Loucy (cell line): ENCODE measurements at regions not wholly inside any gene's neighbourhood (a gene's known extent, or its start where the extent isn't known, plus 50 kb on each side); places are given as distances from the start of the nearest gene placed in this dataset.

ENCODE experiments used
- H2AFZ ChIP-seq: fragments of 200-600 bp; sonication (generic); 2 replicates; pipeline ENCODE4 v1.6.0; 2016; ENCODE audit warnings: antibody characterized with exemption, mild to moderate bottlenecking, low read length, moderate library complexity
- H3F3A ChIP-seq: fragments of 200-600 bp; 2 replicates; pipeline ENCODE4 v1.6.0; 2016; ENCODE audit warnings: antibody characterized with exemption, low read depth, mild to moderate bottlenecking
- H3K27me3 ChIP-seq: fragments of 200-600 bp; sonication (generic); 2 replicates; pipeline ENCODE4 v1.6.1; 2014; ENCODE audit warnings: low read length, mild to moderate bottlenecking; ENCODE audit not compliant: insufficient read depth, poor library complexity, severe bottlenecking
- H3K36me3 ChIP-seq: fragments of 200-600 bp; sonication (generic); 2 replicates; pipeline ENCODE4 v1.6.1; 2016; ENCODE audit warnings: low read length; ENCODE audit not compliant: insufficient read depth
- H3K4me1 ChIP-seq: fragments of 200-600 bp; sonication (generic); 2 replicates; pipeline ENCODE4 v1.5.1; 2014; ENCODE audit warnings: low read length, mild to moderate bottlenecking; ENCODE audit not compliant: insufficient read depth, poor library complexity, severe bottlenecking
- H3K4me2 ChIP-seq: fragments of 200-600 bp; sonication (generic); 2 replicates; pipeline ENCODE4 v1.6.0; 2014; ENCODE audit warnings: antibody characterized with exemption, low read length, low read depth, mild to moderate bottlenecking; ENCODE audit not compliant: poor library complexity, severe bottlenecking
- H3K4me3 ChIP-seq: fragments of 200-600 bp; sonication (generic); 2 replicates; pipeline ENCODE4 v1.5.1; 2014; ENCODE audit warnings: low read length, mild to moderate bottlenecking, mixed read lengths; ENCODE audit not compliant: poor library complexity, severe bottlenecking
- H3K79me2 ChIP-seq: fragments of 200-600 bp; sonication (generic); 2 replicates; pipeline ENCODE4 v1.6.1; 2014; ENCODE audit warnings: low read length; ENCODE audit not compliant: insufficient read depth
- H3K9ac ChIP-seq: fragments of 200-600 bp; sonication (generic); 2 replicates; pipeline ENCODE4 v1.6.0; 2014; ENCODE audit warnings: mild to moderate bottlenecking, low read depth, low read length, moderate library complexity; ENCODE audit not compliant: poor library complexity, severe bottlenecking
- H3K9me2 ChIP-seq: fragments of 200-600 bp; sonication (generic); replicated peaks from 2 replicates; pipeline ENCODE4 v1.6.1; 2016; ENCODE audit warnings: low read depth, low read length, mixed read lengths
- H3K9me3 ChIP-seq: fragments of 200-600 bp; sonication (generic); 2 replicates; pipeline ENCODE4 v1.6.1; 2014; ENCODE audit warnings: mild to moderate bottlenecking, antibody characterized with exemption, low read length, low read depth; ENCODE audit not compliant: insufficient read depth
- H4K20me1 ChIP-seq: fragments of 200-600 bp; sonication (generic); 2 replicates; pipeline ENCODE4 v1.6.0; 2014; ENCODE audit warnings: antibody characterized with exemption, low read length, mild to moderate bottlenecking; ENCODE audit not compliant: insufficient read depth, poor library complexity, severe bottlenecking
- EZH2phosphoT487 ChIP-seq: fragments of 200-600 bp; IDR thresholded peaks from 2 replicates; pipeline ENCODE4 v1.6.1; 2018; ENCODE audit warnings: antibody characterized with exemption, mild to moderate bottlenecking, moderate library complexity, borderline replicate concordance
- TF ChIP-seq, protein P1 (sequence below): fragments of 200-600 bp; sonication (generic); conservative IDR thresholded peaks from 2 replicates; pipeline ENCODE4 v1.5.1; 2014; ENCODE audit warnings: mild to moderate bottlenecking, antibody characterized with exemption, low read length

DNA sequence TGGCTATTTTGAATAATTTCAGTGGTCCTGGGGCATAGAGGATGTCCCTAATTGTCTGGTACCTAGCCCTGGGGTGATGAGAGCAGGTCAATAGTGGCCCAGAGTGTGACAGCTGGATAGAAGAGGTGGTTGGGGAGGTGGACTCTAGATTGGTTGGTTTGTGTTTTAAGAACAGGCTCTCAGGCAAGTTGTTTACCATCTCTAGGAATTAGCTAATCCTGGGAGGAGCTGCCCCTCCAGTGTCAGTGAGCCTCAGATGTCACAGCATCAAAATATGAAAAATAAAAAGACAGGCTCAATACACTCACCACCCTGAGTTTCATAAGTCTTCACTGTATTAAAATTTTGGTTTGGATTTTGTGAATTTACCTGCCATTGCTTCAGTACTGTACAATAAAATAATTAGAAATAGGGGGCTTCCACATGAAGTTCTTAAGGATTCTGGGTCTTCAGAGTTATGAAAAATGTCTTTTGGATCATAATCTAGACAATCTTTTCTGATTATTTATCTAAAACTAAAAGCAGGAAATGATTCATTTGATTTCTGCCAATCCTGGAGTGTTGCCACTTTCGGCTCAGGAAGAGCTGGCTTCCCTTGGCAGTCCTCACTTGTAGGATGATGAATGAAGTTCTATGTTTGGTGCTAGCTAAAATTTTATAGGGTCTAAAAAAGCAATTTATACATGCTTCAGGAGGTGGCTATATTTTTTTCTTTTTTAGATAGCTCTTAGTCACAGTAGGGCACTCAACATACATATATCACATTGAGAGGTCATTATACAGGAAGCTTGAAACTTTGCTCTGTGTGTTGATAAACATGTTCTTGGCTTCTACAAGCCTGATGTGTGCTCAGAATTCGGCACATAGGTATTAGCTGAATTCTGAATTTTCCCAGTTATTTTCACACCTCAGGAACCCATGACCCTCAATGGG lies 395.1 kb downstream of the RAB28 start:
- Histone ChIP-seq H3K4me1 (no peaks in the 10 kb centered on the region), H4K20me1 (no peaks in the 10 kb centered on the region), H3K79me2 (no peaks in the 10 kb centered on the region), H3K9me3 (no peaks in the 10 kb centered on the region), H3K9ac (no peak overlapping the region), H3K36me3 (no peaks in the 10 kb centered on the region), H3K4me2 (no peak overlapping the region), H2AFZ (no peak overlapping the region), H3F3A (no peaks in the 10 kb centered on the region), H3K9me2 (no peaks in the 10 kb centered on the region), H3K27me3 (no peaks in the 10 kb centered on the region), H3K4me3 (no peak overlapping the region)
- TF ChIP-seq, protein P1, sequence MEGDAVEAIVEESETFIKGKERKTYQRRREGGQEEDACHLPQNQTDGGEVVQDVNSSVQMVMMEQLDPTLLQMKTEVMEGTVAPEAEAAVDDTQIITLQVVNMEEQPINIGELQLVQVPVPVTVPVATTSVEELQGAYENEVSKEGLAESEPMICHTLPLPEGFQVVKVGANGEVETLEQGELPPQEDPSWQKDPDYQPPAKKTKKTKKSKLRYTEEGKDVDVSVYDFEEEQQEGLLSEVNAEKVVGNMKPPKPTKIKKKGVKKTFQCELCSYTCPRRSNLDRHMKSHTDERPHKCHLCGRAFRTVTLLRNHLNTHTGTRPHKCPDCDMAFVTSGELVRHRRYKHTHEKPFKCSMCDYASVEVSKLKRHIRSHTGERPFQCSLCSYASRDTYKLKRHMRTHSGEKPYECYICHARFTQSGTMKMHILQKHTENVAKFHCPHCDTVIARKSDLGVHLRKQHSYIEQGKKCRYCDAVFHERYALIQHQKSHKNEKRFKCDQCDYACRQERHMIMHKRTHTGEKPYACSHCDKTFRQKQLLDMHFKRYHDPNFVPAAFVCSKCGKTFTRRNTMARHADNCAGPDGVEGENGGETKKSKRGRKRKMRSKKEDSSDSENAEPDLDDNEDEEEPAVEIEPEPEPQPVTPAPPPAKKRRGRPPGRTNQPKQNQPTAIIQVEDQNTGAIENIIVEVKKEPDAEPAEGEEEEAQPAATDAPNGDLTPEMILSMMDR = no peak
- no peak for TF ChIP-seq EZH2phosphoT487

DNA sequence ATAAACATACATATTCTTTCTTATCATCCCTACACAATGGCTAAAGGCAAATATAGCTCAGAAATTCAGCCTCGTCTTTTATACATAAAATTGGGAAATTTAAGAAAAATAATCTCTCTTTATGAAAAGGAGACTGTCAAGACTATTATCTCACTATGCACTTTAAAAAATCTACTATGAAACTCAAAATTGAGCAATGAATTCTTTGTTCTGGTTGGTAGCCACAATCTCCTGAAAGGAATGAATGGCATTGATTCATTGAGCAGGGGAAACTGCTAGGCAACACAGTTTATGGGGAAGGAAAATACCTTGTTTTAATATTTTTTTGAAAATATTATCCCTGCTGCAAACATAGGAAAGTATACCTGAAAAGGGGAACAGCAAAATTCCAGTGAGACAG lies 397.1 kb downstream of the RAB28 start:
- H3K9me2 ChIP-seq = no peaks in the 10 kb centered on the region
- no peaks in the 10 kb centered on the region for H4K20me1 ChIP-seq
- H3K4me3 ChIP-seq = no peak overlapping the region
- no peaks in the 10 kb centered on the region for H3F3A ChIP-seq
- H3K79me2 ChIP-seq = no peaks in the 10 kb centered on the region
- no peaks in the 10 kb centered on the region for H3K4me1 ChIP-seq
- H3K36me3 ChIP-seq = no peaks in the 10 kb centered on the region
- TF ChIP-seq, protein P1 = no peak
- TF ChIP-seq EZH2phosphoT487 = no peak
- no peak overlapping the region for H3K4me2 ChIP-seq
- no peak overlapping the region for H2AFZ ChIP-seq
- H3K9me3 ChIP-seq = no peaks in the 10 kb centered on the region
- H3K9ac ChIP-seq = no peak overlapping the region
- H3K27me3 ChIP-seq = no peaks in the 10 kb centered on the region

GRCh38 chr4:13084210-13084609 lies 399.9 kb downstream of the RAB28 start:
- no peak overlapping the region for H3K9ac ChIP-seq
- H3K4me1 ChIP-seq = no peaks in the 10 kb centered on the region
- peaks cover 5% of the 10 kb centered on the region; the same call in 1 of the 2 replicates for H3K9me3 ChIP-seq
- H3K79me2 ChIP-seq = no peaks in the 10 kb centered on the region
- no peak overlapping the region for H3K4me3 ChIP-seq
- H3K36me3 ChIP-seq = no peaks in the 10 kb centered on the region
- no peak for TF ChIP-seq EZH2phosphoT487
- no peaks in the 10 kb centered on the region for H4K20me1 ChIP-seq
- no peaks in the 10 kb centered on the region for H3K9me2 ChIP-seq
- no peaks in the 10 kb centered on the region for H3K27me3 ChIP-seq
- H3F3A ChIP-seq = no peaks in the 10 kb centered on the region
- H2AFZ ChIP-seq = no peak overlapping the region
- H3K4me2 ChIP-seq = no peak overlapping the region

- no peaks in the 10 kb centered on the region for H3K27me3 ChIP-seq
- H4K20me1 ChIP-seq = no peaks in the 10 kb centered on the region
- no peak overlapping the region for H3K9ac ChIP-seq
- TF ChIP-seq, protein P1 = no peak
- no peak for TF ChIP-seq EZH2phosphoT487
- no peaks in the 10 kb centered on the region for H3K79me2 ChIP-seq
- H3K9me2 ChIP-seq = no peaks in the 10 kb centered on the region
- H3K4me2 ChIP-seq = no peak overlapping the region
- H3K4me1 ChIP-seq = no peaks in the 10 kb centered on the region
- no peak overlapping the region for H2AFZ ChIP-seq
- H3F3A ChIP-seq = no peaks in the 10 kb centered on the region
- peaks cover 5% of the 10 kb centered on the region; the same call in 1 of the 2 replicates for H3K9me3 ChIP-seq
- H3K36me3 ChIP-seq = no peaks in the 10 kb centered on the region
- no peak overlapping the region for H3K4me3 ChIP-seq
Observed at GRCh38 chr4:13081830-13082229, 402.3 kb downstream of the RAB28 start.
